Fibroblast of mammary gland (primary cell): ENCODE measurements at regions not wholly inside any gene's neighbourhood (a gene's known extent, or its start where the extent isn't known, plus 50 kb on each side); places are given as distances from the start of the nearest gene placed in this dataset.

ENCODE experiments used
- DNase-seq: peaks from one replicate; pipeline ENCODE4 v3.0.0-alpha.2; 2010; ENCODE audit warnings: low read depth
- H3K4me3 ChIP-seq: 2 replicates; pipeline ENCODE4 v1.5.1; 2011; ENCODE audit warnings: low read depth, mild to moderate bottlenecking, low read length, moderate library complexity; ENCODE audit not compliant: control insufficient read depth
- TF ChIP-seq, protein P1 (sequence below): conservative IDR thresholded peaks from 2 replicates; pipeline ENCODE4 v1.5.1; 2011; ENCODE audit warnings: low read depth, low read length, inconsistent platforms; ENCODE audit not compliant: control insufficient read depth, insufficient read depth

- DNase-seq: no peak
- TF ChIP-seq, protein P1, sequence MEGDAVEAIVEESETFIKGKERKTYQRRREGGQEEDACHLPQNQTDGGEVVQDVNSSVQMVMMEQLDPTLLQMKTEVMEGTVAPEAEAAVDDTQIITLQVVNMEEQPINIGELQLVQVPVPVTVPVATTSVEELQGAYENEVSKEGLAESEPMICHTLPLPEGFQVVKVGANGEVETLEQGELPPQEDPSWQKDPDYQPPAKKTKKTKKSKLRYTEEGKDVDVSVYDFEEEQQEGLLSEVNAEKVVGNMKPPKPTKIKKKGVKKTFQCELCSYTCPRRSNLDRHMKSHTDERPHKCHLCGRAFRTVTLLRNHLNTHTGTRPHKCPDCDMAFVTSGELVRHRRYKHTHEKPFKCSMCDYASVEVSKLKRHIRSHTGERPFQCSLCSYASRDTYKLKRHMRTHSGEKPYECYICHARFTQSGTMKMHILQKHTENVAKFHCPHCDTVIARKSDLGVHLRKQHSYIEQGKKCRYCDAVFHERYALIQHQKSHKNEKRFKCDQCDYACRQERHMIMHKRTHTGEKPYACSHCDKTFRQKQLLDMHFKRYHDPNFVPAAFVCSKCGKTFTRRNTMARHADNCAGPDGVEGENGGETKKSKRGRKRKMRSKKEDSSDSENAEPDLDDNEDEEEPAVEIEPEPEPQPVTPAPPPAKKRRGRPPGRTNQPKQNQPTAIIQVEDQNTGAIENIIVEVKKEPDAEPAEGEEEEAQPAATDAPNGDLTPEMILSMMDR: no peak
- H3K4me3 ChIP-seq: no peak overlapping the region
These were observed 183.9 kb upstream of the SOX21 start for GRCh38 chr13:94896238-94896637.

GRCh38 chr13:94886191-94886590, 173.8 kb upstream of the SOX21 start:
- H3K4me3 ChIP-seq: no peak overlapping the region
- TF ChIP-seq, protein P1: no peak

GRCh38 chr13:94880463-94880862, 168.1 kb upstream of the SOX21 start:
- no peak for DNase-seq
- TF ChIP-seq, protein P1: no peak
- H3K4me3 ChIP-seq: no peak overlapping the region

More at GRCh38 chr13:94886191-94886590, 173.8 kb upstream of the SOX21 start:
- DNase-seq: peak; percentile 37

DNA sequence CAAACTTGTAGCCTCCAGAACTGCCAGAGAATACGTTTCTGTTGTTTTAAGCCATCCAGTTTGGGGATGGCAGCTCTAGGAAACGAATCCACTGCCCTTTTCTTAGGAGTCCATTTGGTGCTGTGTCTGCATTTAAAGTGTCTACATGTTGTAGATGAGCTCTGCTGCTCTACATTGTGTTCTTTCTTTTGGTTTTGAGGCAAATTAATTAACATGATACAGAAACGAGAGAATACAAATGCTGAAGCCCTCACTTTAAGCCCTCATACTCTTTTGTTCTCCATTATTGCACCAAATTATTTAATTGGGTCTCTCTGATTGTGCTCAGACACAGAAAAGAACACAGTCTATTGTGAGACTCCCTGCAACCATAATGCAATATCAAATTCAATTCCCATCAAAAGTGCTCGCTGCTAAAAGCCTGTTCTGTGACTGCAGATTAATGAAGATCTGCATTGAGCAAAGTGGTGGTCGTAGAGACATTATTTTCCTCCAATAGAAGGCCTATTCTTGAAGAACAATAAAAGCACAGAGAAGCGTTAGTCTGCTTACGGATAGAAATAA, 166.3 kb upstream of the SOX21 start:
- no peak for DNase-seq
- no peak overlapping the region for H3K4me3 ChIP-seq

DNA sequence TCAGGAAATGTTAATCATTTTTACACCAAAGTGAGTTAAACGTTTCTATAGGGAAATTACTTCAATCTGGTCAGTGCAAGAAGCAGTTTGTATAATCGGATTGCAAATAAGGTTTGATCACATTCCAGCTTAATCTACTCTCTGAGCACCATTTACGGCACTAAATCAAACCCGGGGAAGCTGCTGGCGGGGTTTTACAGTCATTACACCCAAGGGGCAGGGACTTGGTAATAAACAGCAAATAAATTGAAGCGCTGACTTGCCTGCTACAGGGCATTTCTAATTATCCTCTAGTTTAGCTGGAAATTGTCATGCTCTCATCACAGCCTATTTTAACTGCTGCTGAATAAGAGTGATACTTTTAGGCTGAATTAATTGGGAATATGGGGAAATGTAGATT, 152.1 kb upstream of the SOX21 start:
- TF ChIP-seq, protein P1: no peak

More for the DNA sequence above, 166.3 kb upstream of the SOX21 start:
- TF ChIP-seq, protein P1: no peak

DNA sequence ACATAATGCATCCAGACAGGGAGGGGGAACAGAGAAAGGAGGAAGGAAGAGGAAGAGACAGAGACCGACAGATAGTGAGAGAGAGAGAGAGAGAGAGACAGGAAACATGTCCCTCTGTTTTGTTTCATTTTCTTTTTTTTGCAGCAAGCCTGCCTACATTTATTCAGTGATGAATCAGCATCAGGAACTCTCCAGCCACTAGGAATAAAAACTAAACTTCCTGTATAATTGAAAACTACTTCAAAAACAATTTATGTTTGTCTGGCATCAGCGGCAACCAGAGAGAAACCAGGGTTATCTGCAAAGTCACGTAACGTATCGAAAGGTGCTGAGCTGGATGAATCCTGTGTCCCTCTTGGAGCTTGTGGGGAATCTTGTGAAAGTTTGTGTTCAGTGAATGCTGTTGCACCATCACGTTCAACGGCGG, 148.6 kb upstream of the SOX21 start:
- TF ChIP-seq, protein P1: no peak
- H3K4me3 ChIP-seq: peak overlapping the region; percentile 37
- DNase-seq: peak; percentile 39

More for the DNA sequence above, 152.1 kb upstream of the SOX21 start:
- DNase-seq: no peak
- no peak overlapping the region for H3K4me3 ChIP-seq

DNA sequence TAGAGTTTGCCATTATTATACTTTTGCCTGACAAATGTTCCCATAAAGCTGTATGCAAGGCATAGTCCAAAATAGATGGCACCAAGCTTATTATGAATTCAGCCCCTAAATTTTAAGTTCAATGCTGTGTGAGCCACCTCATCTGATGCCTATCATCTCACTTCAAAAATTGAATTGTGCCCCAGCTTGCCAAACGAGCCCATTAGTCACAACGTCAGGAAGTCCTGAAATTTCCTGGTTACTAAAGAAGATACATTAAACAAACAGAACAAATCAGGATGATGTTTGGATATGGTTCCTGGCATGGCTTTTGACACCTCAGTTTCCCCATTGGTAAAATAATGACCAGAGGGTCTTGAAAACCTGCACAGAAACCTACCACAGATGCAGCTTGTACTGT, 147.5 kb upstream of the SOX21 start:
- TF ChIP-seq, protein P1: no peak
- no peak overlapping the region for H3K4me3 ChIP-seq
- no peak for DNase-seq
